Thyroid gland (tissue), 4 donors: ENCODE measurements at regions not wholly inside any gene's neighbourhood (a gene's known extent, or its start where the extent isn't known, plus 50 kb on each side); places are given as distances from the start of the nearest gene placed in this dataset.

ENCODE experiments used
- DNase-seq, 2 donors: peaks; one replicate each; pipeline ENCODE4 v3.0.0-alpha.2; 2019
- H3K27ac ChIP-seq, 3 donors: fragments of 200-600 bp; sonication (generic); 1 replicate in 2 of 3; 2 replicates in 1 of 3; pipeline ENCODE4 v1.5.1; 2016 to 2019; ENCODE audit warnings: mild to moderate bottlenecking in 1 of 3, moderate library complexity in 1 of 3
- H3K27me3 ChIP-seq: fragments of 200-600 bp; sonication (generic); one replicate; pipeline ENCODE4 v1.5.1; 2019
- H3K36me3 ChIP-seq, 2 donors: fragments of 200-600 bp; sonication (generic); one replicate each; pipeline ENCODE4 v1.5.1; 2016 to 2019
- H3K4me1 ChIP-seq, 2 donors: fragments of 200-600 bp; sonication (generic); one replicate each; pipeline ENCODE4 v1.5.1; 2017 to 2019
- H3K4me3 ChIP-seq, 3 donors: fragments of 200-600 bp; sonication (generic); replicated peaks in 1 of 3; 1 replicate in 2 of 3; 2 replicates in 1 of 3; pipeline ENCODE4 v1.5.1; 2016; ENCODE audit warnings: mild to moderate bottlenecking in 1 of 3
- H3K9me3 ChIP-seq: fragments of 200-600 bp; sonication (generic); one replicate; pipeline ENCODE4 v1.5.1; 2017
- POLR2A ChIP-seq, 2 donors: fragments of 450-650 bp; IDR thresholded peaks; one replicate each; pipeline ENCODE4 v1.6.1; 2017; ENCODE audit warnings: antibody characterized with exemption in 2 of 2, mild to moderate bottlenecking in 2 of 2, moderate library complexity in 1 of 2
- WGBS, 2 donors: methylation state at CpG; one replicate each; pipeline ENCODE4 v1.1.5; 2017; 5-methylcytosine and 5-hydroxymethylcytosine counted together
- intact Hi-C: fragments of 100-400 bp; cut with DNase I; formaldehyde crosslinking; loops from one replicate; pipeline ENCODE4 v1.15.1; 2023
- TF ChIP-seq, protein P1 (sequence below), 6 experiments: fragments of 200-600 bp in 3 of 6; fragments of 450-650 bp in 3 of 6; sonication (generic) in 3 of 6; IDR thresholded peaks; one replicate each; pipeline ENCODE4 v1.5.1; 2016 to 2019; ENCODE audit warnings: antibody characterized with exemption in 6 of 6, mild to moderate bottlenecking in 2 of 6, inconsistent platforms in 1 of 6, moderate library complexity in 1 of 6

DNA sequence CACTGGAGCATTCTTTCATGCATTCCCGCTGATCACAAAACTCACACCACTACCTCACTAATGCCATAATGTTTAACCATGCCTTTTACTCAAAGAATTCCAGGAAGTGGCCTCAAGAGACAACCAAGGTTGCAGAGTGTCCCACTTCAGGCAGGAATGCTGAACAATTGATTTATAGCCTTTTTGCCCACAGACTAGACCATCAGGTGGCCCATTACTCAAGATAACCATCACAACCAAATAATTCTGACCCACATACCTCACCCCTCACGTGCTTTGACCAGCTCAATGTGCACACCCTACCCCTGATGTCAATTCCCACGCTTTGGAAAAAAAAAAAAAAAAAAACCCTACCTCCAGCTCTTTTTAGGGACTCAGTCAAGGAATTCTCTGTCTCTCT, 220.6 kb upstream of the UFL1 start:
- H3K27ac ChIP-seq = no peak overlapping the region
- H3K4me1 ChIP-seq = no peaks in the 10 kb centered on the region
- intact Hi-C loops = no loop called here
- H3K27me3 ChIP-seq = no peaks in the 10 kb centered on the region
- no peaks in the 10 kb centered on the region for H3K36me3 ChIP-seq
- DNase-seq = no peak
- 26 to 28% methylated on average over 3 of the region's 3 CpGs for WGBS, 2 donors
- TF ChIP-seq POLR2A (IDR thresholded peaks at IDR 0.05) = no peak
- TF ChIP-seq, protein P1, sequence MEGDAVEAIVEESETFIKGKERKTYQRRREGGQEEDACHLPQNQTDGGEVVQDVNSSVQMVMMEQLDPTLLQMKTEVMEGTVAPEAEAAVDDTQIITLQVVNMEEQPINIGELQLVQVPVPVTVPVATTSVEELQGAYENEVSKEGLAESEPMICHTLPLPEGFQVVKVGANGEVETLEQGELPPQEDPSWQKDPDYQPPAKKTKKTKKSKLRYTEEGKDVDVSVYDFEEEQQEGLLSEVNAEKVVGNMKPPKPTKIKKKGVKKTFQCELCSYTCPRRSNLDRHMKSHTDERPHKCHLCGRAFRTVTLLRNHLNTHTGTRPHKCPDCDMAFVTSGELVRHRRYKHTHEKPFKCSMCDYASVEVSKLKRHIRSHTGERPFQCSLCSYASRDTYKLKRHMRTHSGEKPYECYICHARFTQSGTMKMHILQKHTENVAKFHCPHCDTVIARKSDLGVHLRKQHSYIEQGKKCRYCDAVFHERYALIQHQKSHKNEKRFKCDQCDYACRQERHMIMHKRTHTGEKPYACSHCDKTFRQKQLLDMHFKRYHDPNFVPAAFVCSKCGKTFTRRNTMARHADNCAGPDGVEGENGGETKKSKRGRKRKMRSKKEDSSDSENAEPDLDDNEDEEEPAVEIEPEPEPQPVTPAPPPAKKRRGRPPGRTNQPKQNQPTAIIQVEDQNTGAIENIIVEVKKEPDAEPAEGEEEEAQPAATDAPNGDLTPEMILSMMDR (IDR thresholded peaks at IDR 0.05) = no peak
- H3K9me3 ChIP-seq = no peaks in the 10 kb centered on the region
- no peak overlapping the region for H3K4me3 ChIP-seq

DNA sequence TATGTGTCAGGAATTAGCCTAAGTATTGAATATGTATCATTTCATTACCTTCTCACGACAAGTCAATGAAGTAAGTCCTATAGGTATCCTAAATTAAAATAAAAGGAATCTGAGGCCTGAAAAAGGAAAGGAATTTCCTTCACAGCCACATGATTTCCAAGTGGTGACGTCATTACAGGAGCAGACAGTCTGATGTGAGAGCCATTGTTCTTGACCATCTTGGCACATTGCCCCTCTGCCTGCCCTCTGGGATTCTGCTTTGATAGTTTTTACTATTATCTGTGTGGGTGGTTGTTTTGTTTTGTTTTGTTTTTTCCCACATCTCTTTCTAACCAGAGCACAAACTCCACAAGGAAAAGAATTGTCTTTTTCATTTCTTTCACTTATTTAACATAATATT, 219.8 kb upstream of the UFL1 start:
- H3K4me3 ChIP-seq = no peak overlapping the region
- no peaks in the 10 kb centered on the region for H3K9me3 ChIP-seq
- no peaks in the 10 kb centered on the region for H3K4me1 ChIP-seq
- H3K27me3 ChIP-seq = no peaks in the 10 kb centered on the region
- 57% methylated on average over 2 of the region's 2 CpGs for WGBS, 2 donors
- H3K36me3 ChIP-seq = no peaks in the 10 kb centered on the region
- H3K27ac ChIP-seq = no peak overlapping the region
- TF ChIP-seq, protein P1 (IDR thresholded peaks at IDR 0.05) = no peak
- TF ChIP-seq POLR2A (IDR thresholded peaks at IDR 0.05) = no peak
- intact Hi-C loops = no loop called here
- no peak for DNase-seq

GRCh38 chr6:96302991-96303390, 218.6 kb upstream of the UFL1 start:
- DNase-seq = no peak
- intact Hi-C loops = no loop called here

GRCh38 chr6:96304997-96305396, 216.6 kb upstream of the UFL1 start:
- 64 to 65% methylated on average over 2 of the region's 2 CpGs for WGBS, 2 donors
- TF ChIP-seq, protein P1 (IDR thresholded peaks at IDR 0.05) = no peak
- no peak for TF ChIP-seq POLR2A (IDR thresholded peaks at IDR 0.05)
- Histone ChIP-seq H3K27me3 (no peaks in the 10 kb centered on the region), H3K36me3 (no peaks in the 10 kb centered on the region), H3K4me3 (no peak overlapping the region), H3K4me1 (no peaks in the 10 kb centered on the region), H3K27ac (no peak overlapping the region), H3K9me3 (no peaks in the 10 kb centered on the region)
- DNase-seq = no peak
- intact Hi-C loops = no loop called here

More at GRCh38 chr6:96302991-96303390, 218.6 kb upstream of the UFL1 start:
- no peak for TF ChIP-seq POLR2A (IDR thresholded peaks at IDR 0.05)
- TF ChIP-seq, protein P1 (IDR thresholded peaks at IDR 0.05) = no peak
- Histone ChIP-seq H3K27me3 (no peaks in the 10 kb centered on the region), H3K36me3 (no peaks in the 10 kb centered on the region), H3K27ac (no peak overlapping the region), H3K9me3 (no peaks in the 10 kb centered on the region), H3K4me1 (no peaks in the 10 kb centered on the region), H3K4me3 (no peak overlapping the region)
- WGBS, 2 donors = 57% methylated on average over 3 of the region's 3 CpGs

DNA sequence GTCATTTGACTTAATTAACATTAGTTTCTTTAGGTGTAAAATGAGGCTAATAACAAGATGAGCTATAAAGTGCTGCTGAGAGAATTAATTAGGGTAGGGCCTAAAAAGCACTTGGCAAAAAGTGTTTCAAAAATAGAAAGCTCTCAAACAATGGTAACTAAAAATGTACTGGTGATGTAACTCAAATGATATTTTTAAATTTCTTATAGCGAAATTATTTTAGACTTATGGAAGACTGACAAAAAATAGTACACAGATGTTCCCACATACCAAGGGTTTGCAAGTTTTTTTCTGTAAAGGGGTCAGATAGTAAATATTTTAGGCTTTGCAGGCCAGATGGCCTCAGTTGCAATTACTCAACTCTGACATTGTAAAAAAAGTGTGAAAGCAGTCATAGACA, 190.7 kb upstream of the UFL1 start:
- WGBS, 2 donors = 78 to 82% methylated on average over 1 of the region's 1 CpG
- no peak for DNase-seq
- Histone ChIP-seq H3K4me1 (no peaks in the 10 kb centered on the region), H3K27me3 (no peaks in the 10 kb centered on the region), H3K9me3 (no peaks in the 10 kb centered on the region), H3K4me3 (no peak overlapping the region), H3K27ac (no peak overlapping the region), H3K36me3 (no peaks in the 10 kb centered on the region)
- intact Hi-C loops = no loop called here
- no peak for TF ChIP-seq POLR2A (IDR thresholded peaks at IDR 0.05)
- TF ChIP-seq, protein P1 (IDR thresholded peaks at IDR 0.05) = no peak
